GM12878 (cell line): ENCODE measurements at regions not wholly inside any gene's neighbourhood (a gene's known extent, or its start where the extent isn't known, plus 50 kb on each side); places are given as distances from the start of the nearest gene placed in this dataset.

ENCODE experiments used
- ATAC-seq: fragments of 200-7000 bp; cut with Tn5 transposase; 3 replicates; pipeline ENCODE4 v1.9.1; 2020; ENCODE audit warnings: mild to moderate bottlenecking, moderate library complexity
- BruUV-seq: library from RNA; stranded (reverse); fragments of 400-500 nt; replicated peaks from 2 replicates; lab custom pipeline; 2021; lab: Mats Ljungman, UMichigan
- CTCF ChIA-PET: fragments of 300-600 bp; sonication (Branson Sonifier 250); formaldehyde crosslinking; extraction: SDS; loops from one replicate; lab custom pipeline; 2021; ENCODE audit warnings: inconsistent platforms; lab: Yijun Ruan, JAX
- POLR2A ChIA-PET: fragments of 350-600 bp; formaldehyde crosslinking; extraction: SDS; loops from one replicate; lab custom pipeline; 2021; ENCODE audit warnings: inconsistent platforms; lab: Charles Lee
- RAD21 ChIA-PET: fragments of 300-600 bp; sonication (Branson Sonifier 250); formaldehyde crosslinking; loops from one replicate; lab custom pipeline; 2023; ENCODE audit warnings: antibody characterized with exemption; ENCODE audit not compliant: unreplicated experiment; lab: Charles Lee
- SMC1A ChIA-PET: fragments of 300-600 bp; sonication (Branson Sonifier 250); formaldehyde crosslinking; loops from one replicate; lab custom pipeline; 2023; ENCODE audit not compliant: unreplicated experiment, uncharacterized antibody; lab: Charles Lee
- DNase-seq: peaks from one replicate; pipeline ENCODE4 v3.0.0-alpha.2; 2011; ENCODE audit warnings: low read depth, low spot score
- FAIRE-seq: peaks from 3 replicates; lab custom pipeline; 2011; peaks lifted over from hg19 to GRCh38; lab: Jason Lieb, UNC
- H2AFZ ChIP-seq: 2 replicates; pipeline ENCODE4 v1.6.0; 2011; ENCODE audit warnings: low read depth, low read length, control low read depth; ENCODE audit not compliant: control insufficient read depth
- H3K27ac ChIP-seq: 2 replicates; pipeline ENCODE4 v1.5.1; 2011; ENCODE audit warnings: control low read depth; ENCODE audit not compliant: control insufficient read depth, insufficient read depth
- H3K27me3 ChIP-seq, 2 experiments: replicated peaks in 1 of 2; 2 replicates each; pipeline versions ENCODE4 v1.6.0 to v1.6.1; 2011; ENCODE audit warnings: low read length in 1 of 2; ENCODE audit not compliant: control insufficient read depth in 2 of 2, insufficient read depth in 2 of 2
- H3K36me3 ChIP-seq, 2 experiments: 2 replicates each; pipeline ENCODE4 v1.5.1; 2011; ENCODE audit warnings: low read length in 1 of 2; ENCODE audit not compliant: control insufficient read depth in 2 of 2, insufficient read depth in 2 of 2
- H3K4me1 ChIP-seq: 2 replicates; pipeline ENCODE4 v1.6.1; 2011; ENCODE audit warnings: mild to moderate bottlenecking, low read length, moderate library complexity, mixed read lengths; ENCODE audit not compliant: control insufficient read depth, insufficient read depth
- H3K4me2 ChIP-seq: 2 replicates; pipeline ENCODE4 v1.6.0; 2011; ENCODE audit warnings: control low read depth; ENCODE audit not compliant: control insufficient read depth, insufficient read depth
- H3K4me3 ChIP-seq: fragments of 200-600 bp; sonication (generic); 2 replicates; pipeline ENCODE4 v1.5.1; 2016
- H3K79me2 ChIP-seq: 2 replicates; pipeline ENCODE4 v1.6.0; 2011; ENCODE audit warnings: low read length; ENCODE audit not compliant: control insufficient read depth, insufficient read depth
- H3K9ac ChIP-seq: 2 replicates; pipeline ENCODE4 v1.8.0; 2011; ENCODE audit warnings: low read length, control low read depth, mixed read lengths; ENCODE audit not compliant: control insufficient read depth, insufficient read depth
- H3K9me3 ChIP-seq: replicated peaks from 3 replicates; pipeline ENCODE4 v1.5.1; 2011; ENCODE audit warnings: mild to moderate bottlenecking, low read length; ENCODE audit not compliant: control insufficient read depth, insufficient read depth
- H4K20me1 ChIP-seq: 2 replicates; pipeline ENCODE4 v1.6.0; 2011; ENCODE audit not compliant: control insufficient read depth, insufficient read depth
- LARP7 ChIP-seq: fragments of 450-650 bp; IDR thresholded peaks from 2 replicates; pipeline ENCODE4 v1.6.1; 2017; ENCODE audit warnings: mild to moderate bottlenecking
- MEF2A ChIP-seq: IDR thresholded peaks from 2 replicates; pipeline ENCODE4 v1.6.1; 2011; ENCODE audit warnings: low read depth, mild to moderate bottlenecking, low read length, moderate library complexity; ENCODE audit not compliant: insufficient read depth
- SREBF2 ChIP-seq: IDR thresholded peaks from 2 replicates; pipeline ENCODE4 v1.6.1; 2012; ENCODE audit warnings: mild to moderate bottlenecking, low read length
- TAF1 ChIP-seq: IDR thresholded peaks from 2 replicates; pipeline ENCODE4 v1.6.1; 2011; ENCODE audit warnings: mild to moderate bottlenecking, low read depth, low read length, borderline replicate concordance
- WGBS: methylation state at CpG from one replicate; pipeline ENCODE4 v1.1.6; 2016; ENCODE audit warnings: low lambda C conversion rate; ENCODE audit not compliant: insufficient replicate concordance, insufficient coverage; ENCODE audit errors: missing lambda C conversion rate; 5-methylcytosine and 5-hydroxymethylcytosine counted together
- in situ Hi-C: fragments of 300-500 bp; cut with MboI; formaldehyde crosslinking; loops from 9 replicates; pipeline ENCODE4 v1.14.3; 2018; ENCODE audit warnings: mixed read lengths
- intact Hi-C: fragments of 100-400 bp; cut with micrococcal nuclease; formaldehyde crosslinking; loops from one replicate; pipeline ENCODE4 v1.14.2; 2022; ENCODE audit not compliant: unreplicated experiment
- TF ChIP-seq, protein P1 (sequence below): fragments of 450-650 bp; IDR thresholded peaks from 2 replicates; pipeline ENCODE4 v1.6.1; 2017; ENCODE audit warnings: mild to moderate bottlenecking
- TF ChIP-seq, protein P2 (sequence below): IDR thresholded peaks from 2 replicates; pipeline ENCODE4 v1.6.1; 2012; ENCODE audit warnings: improper control_type of control experiment, low read depth, low read length; ENCODE audit not compliant: insufficient replicate concordance

GRCh38 chr7:55731931-55732330 is 130.6 kb downstream of the SEPTIN14 start:
- WGBS, result 77% methylated on average over 16 of the region's 16 CpGs
- H3K36me3 ChIP-seq, result no peaks in the 10 kb centered on the region
- no peak for DNase-seq
- no peak overlapping the region for H3K4me2 ChIP-seq
- intact Hi-C loops, result no loop called here
- in situ Hi-C loops, result no loop called here
- ATAC-seq, result no peak
- no peaks in the 10 kb centered on the region for H3K27me3 ChIP-seq
- H2AFZ ChIP-seq, result no peak overlapping the region
- H3K4me3 ChIP-seq, result no peak overlapping the region
- no peak for TF ChIP-seq SREBF2
- TF ChIP-seq, protein P1, sequence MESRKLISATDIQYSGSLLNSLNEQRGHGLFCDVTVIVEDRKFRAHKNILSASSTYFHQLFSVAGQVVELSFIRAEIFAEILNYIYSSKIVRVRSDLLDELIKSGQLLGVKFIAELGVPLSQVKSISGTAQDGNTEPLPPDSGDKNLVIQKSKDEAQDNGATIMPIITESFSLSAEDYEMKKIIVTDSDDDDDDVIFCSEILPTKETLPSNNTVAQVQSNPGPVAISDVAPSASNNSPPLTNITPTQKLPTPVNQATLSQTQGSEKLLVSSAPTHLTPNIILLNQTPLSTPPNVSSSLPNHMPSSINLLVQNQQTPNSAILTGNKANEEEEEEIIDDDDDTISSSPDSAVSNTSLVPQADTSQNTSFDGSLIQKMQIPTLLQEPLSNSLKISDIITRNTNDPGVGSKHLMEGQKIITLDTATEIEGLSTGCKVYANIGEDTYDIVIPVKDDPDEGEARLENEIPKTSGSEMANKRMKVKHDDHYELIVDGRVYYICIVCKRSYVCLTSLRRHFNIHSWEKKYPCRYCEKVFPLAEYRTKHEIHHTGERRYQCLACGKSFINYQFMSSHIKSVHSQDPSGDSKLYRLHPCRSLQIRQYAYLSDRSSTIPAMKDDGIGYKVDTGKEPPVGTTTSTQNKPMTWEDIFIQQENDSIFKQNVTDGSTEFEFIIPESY, result no peak
- no peak for TF ChIP-seq MEF2A
- FAIRE-seq, result no peak
- H3K9me3 ChIP-seq, result no peaks in the 10 kb centered on the region; the same call in 2 of the 3 replicates
- no peaks in the 10 kb centered on the region for H3K4me1 ChIP-seq
- no peaks in the 10 kb centered on the region for H3K79me2 ChIP-seq
- no TSS peak for BruUV-seq
- SMC1A ChIA-PET, result no interaction called here
- H4K20me1 ChIP-seq, result no peaks in the 10 kb centered on the region
- POLR2A ChIA-PET, result no interaction called here
- no peak overlapping the region for H3K27ac ChIP-seq
- RAD21 ChIA-PET, result no interaction called here
- no peak overlapping the region for H3K9ac ChIP-seq
- CTCF ChIA-PET, result interaction anchor here (0.5 kb wide), 1 partner anchor 95 kb away, joined by 3 read pairs; no protein-coding TSS in a partner anchor

DNA sequence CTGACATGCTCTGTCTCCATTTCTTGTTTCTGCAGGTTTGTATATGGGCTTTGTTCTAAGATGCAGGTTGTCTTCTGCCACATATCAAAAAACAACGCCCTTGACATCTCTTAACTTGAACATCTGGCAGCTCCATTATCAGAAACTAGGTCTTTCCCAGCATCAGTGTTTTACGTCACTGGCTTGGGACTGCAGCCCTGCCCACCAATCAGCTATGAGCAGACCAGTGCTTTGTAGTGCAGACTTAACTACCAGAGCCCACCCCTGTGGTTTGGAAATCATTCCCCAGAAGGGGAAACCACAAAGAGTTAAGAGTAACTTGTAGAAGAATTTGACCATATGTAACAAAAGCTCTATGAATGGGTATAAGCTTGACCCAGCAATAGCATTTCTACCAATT is 132.4 kb downstream of the SEPTIN14 start:
- in situ Hi-C loops, result no loop called here
- ATAC-seq, result no peak
- Histone ChIP-seq H3K4me2 (no peak overlapping the region), H2AFZ (no peak overlapping the region), H3K4me1 (no peaks in the 10 kb centered on the region), H3K27ac (no peak overlapping the region), H3K9ac (no peak overlapping the region), H4K20me1 (no peaks in the 10 kb centered on the region), H3K79me2 (no peaks in the 10 kb centered on the region), H3K36me3 (no peaks in the 10 kb centered on the region), H3K9me3 (no peaks in the 10 kb centered on the region; the same call in 2 of the 3 replicates), H3K27me3 (no peaks in the 10 kb centered on the region), H3K4me3 (no peak overlapping the region)
- SMC1A ChIA-PET, result no interaction called here
- CTCF ChIA-PET, result interaction anchor here (0.8 kb wide), 1 partner anchor 10 kb away, joined by 3 read pairs; no protein-coding TSS in a partner anchor
- intact Hi-C loops, result no loop called here
- RAD21 ChIA-PET, result no interaction called here
- TF ChIP-seq, protein P2, sequence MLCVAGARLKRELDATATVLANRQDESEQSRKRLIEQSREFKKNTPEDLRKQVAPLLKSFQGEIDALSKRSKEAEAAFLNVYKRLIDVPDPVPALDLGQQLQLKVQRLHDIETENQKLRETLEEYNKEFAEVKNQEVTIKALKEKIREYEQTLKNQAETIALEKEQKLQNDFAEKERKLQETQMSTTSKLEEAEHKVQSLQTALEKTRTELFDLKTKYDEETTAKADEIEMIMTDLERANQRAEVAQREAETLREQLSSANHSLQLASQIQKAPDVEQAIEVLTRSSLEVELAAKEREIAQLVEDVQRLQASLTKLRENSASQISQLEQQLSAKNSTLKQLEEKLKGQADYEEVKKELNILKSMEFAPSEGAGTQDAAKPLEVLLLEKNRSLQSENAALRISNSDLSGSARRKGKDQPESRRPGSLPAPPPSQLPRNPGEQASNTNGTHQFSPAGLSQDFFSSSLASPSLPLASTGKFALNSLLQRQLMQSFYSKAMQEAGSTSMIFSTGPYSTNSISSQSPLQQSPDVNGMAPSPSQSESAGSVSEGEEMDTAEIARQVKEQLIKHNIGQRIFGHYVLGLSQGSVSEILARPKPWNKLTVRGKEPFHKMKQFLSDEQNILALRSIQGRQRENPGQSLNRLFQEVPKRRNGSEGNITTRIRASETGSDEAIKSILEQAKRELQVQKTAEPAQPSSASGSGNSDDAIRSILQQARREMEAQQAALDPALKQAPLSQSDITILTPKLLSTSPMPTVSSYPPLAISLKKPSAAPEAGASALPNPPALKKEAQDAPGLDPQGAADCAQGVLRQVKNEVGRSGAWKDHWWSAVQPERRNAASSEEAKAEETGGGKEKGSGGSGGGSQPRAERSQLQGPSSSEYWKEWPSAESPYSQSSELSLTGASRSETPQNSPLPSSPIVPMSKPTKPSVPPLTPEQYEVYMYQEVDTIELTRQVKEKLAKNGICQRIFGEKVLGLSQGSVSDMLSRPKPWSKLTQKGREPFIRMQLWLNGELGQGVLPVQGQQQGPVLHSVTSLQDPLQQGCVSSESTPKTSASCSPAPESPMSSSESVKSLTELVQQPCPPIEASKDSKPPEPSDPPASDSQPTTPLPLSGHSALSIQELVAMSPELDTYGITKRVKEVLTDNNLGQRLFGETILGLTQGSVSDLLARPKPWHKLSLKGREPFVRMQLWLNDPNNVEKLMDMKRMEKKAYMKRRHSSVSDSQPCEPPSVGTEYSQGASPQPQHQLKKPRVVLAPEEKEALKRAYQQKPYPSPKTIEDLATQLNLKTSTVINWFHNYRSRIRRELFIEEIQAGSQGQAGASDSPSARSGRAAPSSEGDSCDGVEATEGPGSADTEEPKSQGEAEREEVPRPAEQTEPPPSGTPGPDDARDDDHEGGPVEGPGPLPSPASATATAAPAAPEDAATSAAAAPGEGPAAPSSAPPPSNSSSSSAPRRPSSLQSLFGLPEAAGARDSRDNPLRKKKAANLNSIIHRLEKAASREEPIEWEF, result no peak
- TF ChIP-seq TAF1, result no peak
- no peak for TF ChIP-seq LARP7
- no peak for FAIRE-seq
- no TSS peak for BruUV-seq
- POLR2A ChIA-PET, result no interaction called here
- 67% methylated on average over 2 of the region's 2 CpGs for WGBS
- no peak for DNase-seq
